Endothelial cell of umbilical vein (primary cell): ENCODE measurements at regions not wholly inside any gene's neighbourhood (a gene's known extent, or its start where the extent isn't known, plus 50 kb on each side); places are given as distances from the start of the nearest gene placed in this dataset.

ENCODE experiments used
- EZH2 ChIP-seq: IDR thresholded peaks from 2 replicates; pipeline ENCODE4 v1.6.1; 2012; ENCODE audit warnings: borderline replicate concordance, low read depth, mild to moderate bottlenecking, moderate library complexity, low read length, inconsistent platforms; ENCODE audit not compliant: severe bottlenecking
- FOS ChIP-seq: IDR thresholded peaks from 2 replicates; pipeline ENCODE4 v1.6.1; 2011; ENCODE audit warnings: mild to moderate bottlenecking, low read length, moderate library complexity, borderline replicate concordance; ENCODE audit not compliant: insufficient read depth
- JUN ChIP-seq: IDR thresholded peaks from 2 replicates; pipeline ENCODE4 v1.6.1; 2011; ENCODE audit warnings: borderline replicate concordance, low read depth; ENCODE audit not compliant: insufficient read length, insufficient read depth
- MYC ChIP-seq: IDR thresholded peaks from one replicate; pipeline ENCODE4 v1.6.1; 2011; ENCODE audit warnings: mild to moderate bottlenecking, low read depth, low read length
- POLR2A ChIP-seq: IDR thresholded peaks from 2 replicates; pipeline ENCODE4 v1.6.1; 2012; ENCODE audit warnings: low read depth, mild to moderate bottlenecking, control low read depth, low read length
- POLR2AphosphoS5 ChIP-seq: IDR thresholded peaks from 2 replicates; pipeline ENCODE4 v1.6.1; 2012; ENCODE audit warnings: low read depth, mild to moderate bottlenecking, control low read depth, low read length, moderate library complexity; ENCODE audit not compliant: insufficient read depth
- TF ChIP-seq, protein P1 (sequence below), 2 donors: IDR thresholded peaks; 1 replicate in 1 of 2; 2 replicates in 1 of 2; pipeline ENCODE4 v1.5.1; 2011; ENCODE audit warnings: low read length in 2 of 2, mild to moderate bottlenecking in 2 of 2, moderate library complexity in 2 of 2, control low read depth in 1 of 2, inconsistent platforms in 1 of 2, low read depth in 1 of 2; ENCODE audit not compliant: insufficient read depth in 1 of 2; ENCODE audit errors: extremely low read depth in 1 of 2
- TF ChIP-seq, protein P2 (sequence below): IDR thresholded peaks from 2 replicates; pipeline ENCODE4 v1.6.1; 2011; ENCODE audit not compliant: insufficient read depth, insufficient read length

DNA sequence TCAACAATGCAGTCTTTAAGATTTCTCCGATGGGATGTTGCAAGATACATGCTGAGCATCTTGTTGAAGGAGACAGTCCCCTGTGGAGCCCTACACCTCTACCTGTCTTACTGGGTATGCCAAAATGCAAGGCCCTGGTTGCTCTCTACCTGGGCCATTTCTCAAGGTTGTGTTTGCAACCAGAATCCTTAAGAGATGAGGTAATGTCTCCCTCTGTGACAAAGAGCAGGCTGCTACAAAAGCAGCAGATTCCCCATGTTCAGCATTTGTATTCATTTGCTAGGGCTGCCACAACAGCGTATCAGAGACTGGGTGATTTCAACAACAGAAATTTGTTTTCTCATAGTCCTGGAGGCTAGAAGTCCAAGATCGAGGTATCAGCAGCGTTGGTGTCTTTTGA is 138.4 kb upstream of the RPS23 start:
- no peak for TF ChIP-seq POLR2AphosphoS5
- TF ChIP-seq, protein P1, sequence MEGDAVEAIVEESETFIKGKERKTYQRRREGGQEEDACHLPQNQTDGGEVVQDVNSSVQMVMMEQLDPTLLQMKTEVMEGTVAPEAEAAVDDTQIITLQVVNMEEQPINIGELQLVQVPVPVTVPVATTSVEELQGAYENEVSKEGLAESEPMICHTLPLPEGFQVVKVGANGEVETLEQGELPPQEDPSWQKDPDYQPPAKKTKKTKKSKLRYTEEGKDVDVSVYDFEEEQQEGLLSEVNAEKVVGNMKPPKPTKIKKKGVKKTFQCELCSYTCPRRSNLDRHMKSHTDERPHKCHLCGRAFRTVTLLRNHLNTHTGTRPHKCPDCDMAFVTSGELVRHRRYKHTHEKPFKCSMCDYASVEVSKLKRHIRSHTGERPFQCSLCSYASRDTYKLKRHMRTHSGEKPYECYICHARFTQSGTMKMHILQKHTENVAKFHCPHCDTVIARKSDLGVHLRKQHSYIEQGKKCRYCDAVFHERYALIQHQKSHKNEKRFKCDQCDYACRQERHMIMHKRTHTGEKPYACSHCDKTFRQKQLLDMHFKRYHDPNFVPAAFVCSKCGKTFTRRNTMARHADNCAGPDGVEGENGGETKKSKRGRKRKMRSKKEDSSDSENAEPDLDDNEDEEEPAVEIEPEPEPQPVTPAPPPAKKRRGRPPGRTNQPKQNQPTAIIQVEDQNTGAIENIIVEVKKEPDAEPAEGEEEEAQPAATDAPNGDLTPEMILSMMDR (IDR thresholded peaks at IDR 0.05; ENCODE audit: extremely low read depth in 1 of 2, insufficient read depth in 1 of 2, low read depth in 1 of 2, low read length in 2 of 2), result no peak
- no peak for TF ChIP-seq JUN
- no peak for TF ChIP-seq FOS
- TF ChIP-seq, protein P2, sequence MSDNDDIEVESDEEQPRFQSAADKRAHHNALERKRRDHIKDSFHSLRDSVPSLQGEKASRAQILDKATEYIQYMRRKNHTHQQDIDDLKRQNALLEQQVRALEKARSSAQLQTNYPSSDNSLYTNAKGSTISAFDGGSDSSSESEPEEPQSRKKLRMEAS, result no peak
- no peak for TF ChIP-seq POLR2A
- TF ChIP-seq EZH2, result no peak
- TF ChIP-seq MYC, result no peak
